Right ventricle myocardium inferior (tissue), 1 donor: ENCODE measurements at regions not wholly inside any gene's neighbourhood (a gene's known extent, or its start where the extent isn't known, plus 50 kb on each side); places are given as distances from the start of the nearest gene placed in this dataset.

Experiments used
- ATAC-seq: fragments of 200-7000 bp; cut with Tn5 transposase; one replicate; pipeline ENCODE4 v1.9.1; 2020; ENCODE audit warnings: mild to moderate bottlenecking, moderate library complexity
- DNase-seq: peaks from one replicate; pipeline ENCODE4 v3.0.0; 2021; ENCODE audit errors: missing footprints
- intact Hi-C: fragments of 100-400 bp; cut with DNase I; formaldehyde crosslinking; loops from one replicate; pipeline ENCODE4 v1.11.0; 2022
- donor health status: DM: no; HTN: yes; CAD: no; lungs with severe emphysema.

- intact Hi-C loops, result no loop called here
- no peak for ATAC-seq
Observed at GRCh38 chr13:36493046-36493445, 60.8 kb downstream of the CCNA1 start.

GRCh38 chr13:36495431-36495830 is 63.1 kb downstream of the CCNA1 start:
- intact Hi-C loops, result no loop called here
- ATAC-seq, result no peak
- no peak for DNase-seq

More at GRCh38 chr13:36493046-36493445, 60.8 kb downstream of the CCNA1 start:
- no peak for DNase-seq

GRCh38 chr13:36509369-36509768 is 77.1 kb downstream of the CCNA1 start:
- DNase-seq (no peak), ATAC-seq (no peak)
- intact Hi-C loops, result no loop called here

GRCh38 chr13:36512771-36513170 is 80.5 kb downstream of the CCNA1 start:
- DNase-seq (no peak), ATAC-seq (no peak)
- intact Hi-C loops, result no loop called here

GRCh38 chr13:36513266-36513665 is 81.0 kb downstream of the CCNA1 start:
- ATAC-seq (no peak), DNase-seq (no peak)
- intact Hi-C loops, result no loop called here

GRCh38 chr13:36515466-36515865 is 83.2 kb downstream of the CCNA1 start:
- intact Hi-C loops, result no loop called here
- no peak for DNase-seq
- no peak for ATAC-seq

- no peak for ATAC-seq
- intact Hi-C loops, result no loop called here
- DNase-seq, result no peak
Observed at GRCh38 chr13:36516225-36516624, 83.9 kb downstream of the CCNA1 start.

- intact Hi-C loops, result no loop called here
- ATAC-seq, result no peak
- DNase-seq, result no peak
Observed at GRCh38 chr13:36518707-36519106, 86.4 kb downstream of the CCNA1 start.

- ATAC-seq (no peak), DNase-seq (no peak)
- intact Hi-C loops, result no loop called here
Observed at GRCh38 chr13:36519432-36519831, 87.1 kb downstream of the CCNA1 start.

- DNase-seq (no peak), ATAC-seq (no peak)
- intact Hi-C loops, result no loop called here
Observed at GRCh38 chr13:36520111-36520510, 87.8 kb downstream of the CCNA1 start.

GRCh38 chr13:36526897-36527296 is 94.6 kb downstream of the CCNA1 start:
- intact Hi-C loops, result no loop called here
- ATAC-seq, result no peak
- DNase-seq, result no peak

- ATAC-seq (no peak), DNase-seq (no peak)
- intact Hi-C loops, result no loop called here
Observed at GRCh38 chr13:36528105-36528504, 95.8 kb downstream of the CCNA1 start.

- no peak for ATAC-seq
- intact Hi-C loops, result no loop called here
- DNase-seq, result no peak
Observed at GRCh38 chr13:36530050-36530789, 97.9 kb downstream of the CCNA1 start.

GRCh38 chr13:36530861-36531590 is 98.7 kb downstream of the CCNA1 start:
- ATAC-seq, result no peak
- intact Hi-C loops, result no loop called here
- no peak for DNase-seq

- no peak for DNase-seq
- intact Hi-C loops, result no loop called here
- no peak for ATAC-seq
Observed at GRCh38 chr13:36531746-36532486, 99.6 kb downstream of the CCNA1 start.

GRCh38 chr13:36533806-36534205 is 101.5 kb downstream of the CCNA1 start:
- intact Hi-C loops, result no loop called here
- no peak for DNase-seq
- no peak for ATAC-seq

GRCh38 chr13:36536546-36536945 is 104.3 kb downstream of the CCNA1 start:
- ATAC-seq, result no peak
- intact Hi-C loops, result no loop called here
- no peak for DNase-seq

GRCh38 chr13:36543671-36544070 is 111.4 kb downstream of the CCNA1 start:
- DNase-seq (no peak), ATAC-seq (peak; percentile 82)
- intact Hi-C loops, result loop anchor here (5.0 kb wide), 1 partner anchor 129 kb away; the partner anchor contains the start of gene SERTM1

GRCh38 chr13:36548129-36548528 is 115.8 kb downstream of the CCNA1 start:
- peak; percentile 62 for ATAC-seq
- intact Hi-C loops, result no loop called here
- no peak for DNase-seq
